Caki2 (cell line): ENCODE measurements at regions not wholly inside any gene's neighbourhood (a gene's known extent, or its start where the extent isn't known, plus 50 kb on each side); places are given as distances from the start of the nearest gene placed in this dataset.

Experiments used
- DNase-seq: peaks from one replicate; pipeline ENCODE4 v3.0.0-alpha.2; 2015; ENCODE audit warnings: low read depth
- in situ Hi-C: cut with HindIII; loops from 2 replicates; pipeline ENCODE4 v1.10.0; 2016; ENCODE audit warnings: low sequenced_read_pairs, low pct_unique_long_range_greater_than_20kb, mixed read lengths

- DNase-seq, result no peak
- in situ Hi-C loops, result no loop called here
These were observed 372.4 kb upstream of the SALL3 start for GRCh38 chr18:78607221-78607620.

GRCh38 chr18:78607784-78608183 is 371.8 kb upstream of the SALL3 start:
- in situ Hi-C loops, result no loop called here
- DNase-seq, result no peak

DNA sequence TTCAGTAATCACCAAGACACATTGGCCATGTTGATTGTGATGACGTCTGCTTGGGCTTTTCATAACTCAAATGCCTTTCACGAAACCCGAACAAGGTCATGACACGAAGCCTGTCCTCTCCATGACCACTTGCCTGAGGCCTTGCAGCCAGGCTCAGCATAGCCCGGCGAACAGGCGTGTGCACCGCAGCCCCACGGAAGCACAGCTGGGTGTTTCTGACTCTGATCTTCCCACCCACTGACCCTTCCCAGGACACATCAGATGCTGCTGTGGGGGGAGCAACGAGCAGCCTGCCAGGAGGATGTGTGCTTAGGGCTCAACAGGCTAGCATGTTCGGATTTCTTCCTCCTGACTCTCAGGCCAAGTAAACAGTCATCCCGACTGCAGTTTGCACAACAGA is 369.4 kb upstream of the SALL3 start:
- DNase-seq, result no peak
- in situ Hi-C loops, result no loop called here

DNA sequence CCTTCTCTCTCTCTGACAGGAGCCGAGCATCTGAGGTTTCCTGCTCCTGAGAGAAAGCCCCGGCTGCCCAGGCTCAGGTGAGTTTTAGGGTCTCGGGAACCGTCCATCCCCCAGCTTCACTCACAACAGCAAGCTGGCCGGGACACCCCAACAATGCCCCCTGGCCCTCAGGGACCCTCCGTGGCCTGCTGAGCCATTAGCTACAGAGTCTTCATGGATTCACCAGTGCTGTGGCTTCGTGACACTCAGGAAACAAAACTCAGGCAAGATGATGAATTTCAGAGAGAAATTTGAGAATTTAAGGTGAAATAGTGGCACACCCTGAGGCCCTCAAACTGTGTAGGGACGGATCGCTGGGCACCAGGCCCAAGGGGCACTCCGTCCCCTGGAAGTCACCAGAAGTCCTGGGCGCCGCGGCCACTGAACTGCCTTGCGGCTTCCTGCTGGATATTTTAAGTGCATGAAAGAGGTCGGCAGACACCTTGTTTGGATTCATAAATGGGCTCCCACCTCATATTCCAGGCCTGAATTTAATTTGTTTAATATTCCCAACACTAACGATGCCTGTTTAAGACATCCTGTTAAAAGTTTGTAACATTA is 368.3 kb upstream of the SALL3 start:
- DNase-seq, result no peak
- in situ Hi-C loops, result no loop called here

DNA sequence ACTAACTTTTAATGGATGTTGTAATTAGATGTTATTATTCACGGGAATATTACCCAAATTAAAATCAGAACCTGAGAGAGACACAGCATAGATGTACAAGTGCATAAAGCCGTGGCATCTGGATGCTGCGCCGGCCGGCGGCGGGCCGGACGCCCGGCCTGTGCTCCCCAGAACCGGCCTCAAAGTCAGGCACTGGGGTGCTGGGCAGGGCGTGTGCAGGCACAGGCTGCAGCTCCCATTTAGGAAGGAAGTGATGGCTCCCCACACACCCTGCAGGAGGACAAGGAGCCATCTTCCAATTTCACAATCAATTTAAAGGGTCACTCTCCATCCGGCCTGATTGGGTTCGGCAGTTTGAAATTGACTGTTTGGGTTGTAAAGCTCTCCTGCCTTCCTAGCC is 367.7 kb upstream of the SALL3 start:
- no peak for DNase-seq
- in situ Hi-C loops, result no loop called here

- no peak for DNase-seq
- in situ Hi-C loops, result no loop called here
These were observed 367.3 kb upstream of the SALL3 start for GRCh38 chr18:78612318-78612717.

DNA sequence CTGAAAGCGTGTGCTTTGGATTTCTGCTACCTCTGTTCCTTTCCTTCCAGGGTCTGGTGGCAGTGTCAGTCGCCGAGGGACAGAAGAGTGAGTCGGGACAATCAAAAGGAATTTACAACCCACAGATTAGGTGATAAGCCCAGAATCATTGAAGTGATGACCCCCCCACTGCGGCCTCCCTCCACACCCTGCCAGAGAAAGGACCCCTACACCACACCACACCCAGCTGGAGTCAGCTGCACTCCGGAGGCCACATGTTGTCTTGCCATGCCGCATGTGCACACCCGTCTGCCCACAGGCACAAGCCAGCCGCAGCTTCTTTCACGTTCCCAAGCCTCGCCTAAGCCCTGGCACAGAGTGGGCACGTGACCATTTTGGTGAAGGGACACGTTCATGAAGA is 366.8 kb upstream of the SALL3 start:
- in situ Hi-C loops, result no loop called here
- DNase-seq, result no peak

GRCh38 chr18:78618726-78619125 is 360.9 kb upstream of the SALL3 start:
- in situ Hi-C loops, result no loop called here
- no peak for DNase-seq

DNA sequence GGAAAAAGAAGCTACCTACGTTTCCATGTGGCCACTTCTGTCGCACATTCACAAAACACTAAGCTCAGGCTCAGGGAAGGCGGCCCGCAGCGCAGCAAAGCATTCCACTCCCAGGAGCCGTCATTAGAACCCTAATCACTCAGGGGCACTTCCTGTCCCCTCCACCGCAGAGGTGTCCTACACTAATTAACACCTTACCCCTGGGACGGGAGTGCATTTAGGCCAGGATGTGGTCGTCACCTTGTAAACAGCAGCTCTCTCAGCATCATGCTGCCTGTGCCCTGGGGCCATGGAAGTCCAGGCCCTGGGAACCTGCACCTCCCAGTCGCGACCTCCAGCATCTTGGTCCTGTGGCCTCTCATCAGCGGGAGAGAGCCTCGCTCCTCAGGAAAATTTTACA is 359.8 kb upstream of the SALL3 start:
- in situ Hi-C loops, result no loop called here
- no peak for DNase-seq

DNA sequence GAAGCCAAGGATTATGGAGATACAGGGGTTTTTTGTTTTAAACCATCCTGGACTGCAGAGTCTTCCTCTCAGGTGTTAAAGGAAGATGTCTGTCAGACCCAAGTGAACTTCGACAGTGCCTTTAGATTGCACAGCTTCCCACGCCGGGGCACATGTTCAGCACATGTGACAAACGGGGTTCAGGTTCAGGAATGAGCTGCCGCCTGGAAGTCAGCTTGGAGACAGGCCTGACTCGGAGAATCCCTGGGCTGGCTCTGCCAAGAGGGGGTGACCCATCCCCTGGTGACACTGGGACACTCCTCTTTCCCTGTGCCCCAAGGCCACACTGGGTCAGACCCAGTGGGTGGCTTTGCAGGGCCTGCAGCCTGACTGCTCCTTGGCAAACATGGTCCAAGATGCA is 359.3 kb upstream of the SALL3 start:
- no peak for DNase-seq
- in situ Hi-C loops, result no loop called here

- no peak for DNase-seq
- in situ Hi-C loops, result no loop called here
These were observed 358.4 kb upstream of the SALL3 start for GRCh38 chr18:78621141-78621755.

- in situ Hi-C loops, result no loop called here
These were observed 357.2 kb upstream of the SALL3 start for GRCh38 chr18:78622251-78622906.

GRCh38 chr18:78622907-78623541 is 356.6 kb upstream of the SALL3 start:
- in situ Hi-C loops, result no loop called here
- DNase-seq, result no peak

More at GRCh38 chr18:78622251-78622906, 357.2 kb upstream of the SALL3 start:
- DNase-seq, result no peak

DNA sequence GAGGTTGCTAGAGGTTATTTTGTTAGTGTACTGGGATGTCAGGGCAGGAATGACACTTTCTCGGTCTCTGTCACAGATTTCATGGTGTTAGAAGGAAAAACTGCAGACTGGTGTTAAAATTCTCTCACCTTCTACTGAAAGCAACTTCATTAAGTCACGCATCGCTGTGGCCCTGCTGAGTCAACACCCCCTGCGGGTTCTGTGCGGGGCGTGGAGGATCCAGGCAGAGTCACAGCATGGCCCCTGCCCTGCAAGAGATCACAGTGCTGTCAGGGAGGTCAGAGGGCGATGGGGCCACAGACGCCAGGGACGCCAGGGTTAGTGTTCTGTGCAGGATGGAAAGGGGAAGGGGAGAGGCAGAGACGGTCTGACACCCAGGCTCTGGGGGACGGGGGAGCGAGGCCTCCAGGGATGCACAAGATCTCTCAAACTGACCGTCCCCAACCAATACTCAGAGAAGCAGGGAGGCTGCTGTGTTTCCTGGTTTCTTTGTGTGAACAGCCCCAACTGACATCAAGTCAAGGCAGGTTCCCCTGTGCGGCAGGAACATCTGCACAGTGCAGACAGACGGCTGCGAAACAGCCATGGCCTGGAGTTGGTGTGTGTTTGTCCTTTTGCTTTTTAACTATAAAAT is 354.9 kb upstream of the SALL3 start:
- DNase-seq, result no peak
- in situ Hi-C loops, result no loop called here

DNA sequence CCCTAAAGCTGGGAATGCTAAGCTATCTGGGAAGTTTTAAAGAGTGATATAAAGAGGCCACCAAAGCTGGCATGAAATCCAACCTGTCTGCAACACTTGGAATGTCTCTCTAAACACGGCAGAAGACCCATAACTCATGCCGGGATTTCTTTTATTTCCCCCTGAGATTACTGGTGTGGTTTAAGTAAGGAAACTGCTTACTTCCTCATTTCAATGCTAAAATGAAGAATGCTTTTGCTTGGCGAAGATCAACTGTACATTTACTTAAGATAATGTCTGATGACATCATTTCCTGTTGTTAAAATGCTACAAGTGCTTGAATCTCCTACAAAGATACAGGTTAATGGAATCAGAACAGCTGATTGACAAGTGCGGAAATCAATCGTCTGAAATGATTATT is 353.8 kb upstream of the SALL3 start:
- DNase-seq, result no peak
- in situ Hi-C loops, result no loop called here

DNA sequence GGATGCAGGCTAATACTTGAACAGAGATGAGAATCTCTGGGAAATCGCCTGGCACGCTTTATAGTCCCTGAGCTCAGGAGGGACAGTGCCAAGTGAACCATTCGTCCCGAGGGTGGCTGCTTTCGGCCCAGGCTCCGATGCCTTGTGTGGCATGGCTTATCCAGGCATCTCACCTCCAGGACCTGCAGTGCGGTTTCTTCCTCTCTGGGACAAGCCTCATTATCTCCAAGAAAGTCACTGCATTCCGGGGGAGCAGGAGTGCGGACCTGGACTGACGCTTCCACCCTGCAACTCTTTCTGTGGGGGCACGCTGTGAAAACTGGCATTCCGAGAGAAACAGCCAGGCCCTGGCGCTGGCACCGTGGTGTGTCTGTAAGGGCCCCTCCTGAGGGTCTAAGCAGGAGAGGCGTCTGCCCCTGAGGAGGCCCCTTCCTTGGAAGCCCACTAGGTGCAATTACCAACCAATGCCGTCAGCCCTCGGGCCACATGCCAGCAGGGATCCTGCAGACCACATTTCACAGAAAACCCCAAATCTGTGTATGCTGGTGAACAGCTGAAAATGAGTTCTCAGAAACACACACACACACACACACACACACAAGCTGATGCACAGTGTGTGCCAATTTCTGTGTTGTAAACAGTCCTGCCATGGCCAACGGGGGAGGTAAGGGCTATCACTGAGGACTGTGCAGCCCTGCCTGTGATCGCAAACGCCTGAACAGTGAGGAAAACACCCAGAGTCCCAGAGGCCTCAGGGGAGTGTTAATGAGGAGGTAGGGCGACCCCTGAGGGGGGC is 351.9 kb upstream of the SALL3 start:
- no peak for DNase-seq
- in situ Hi-C loops, result no loop called here

GRCh38 chr18:78629426-78629825 is 350.2 kb upstream of the SALL3 start:
- in situ Hi-C loops, result no loop called here
- no peak for DNase-seq

- in situ Hi-C loops, result no loop called here
- no peak for DNase-seq
These were observed 349.3 kb upstream of the SALL3 start for GRCh38 chr18:78630356-78630755.
